Astrocyte (in vitro differentiated cells and primary cell): ENCODE measurements at regions not wholly inside any gene's neighbourhood (a gene's known extent, or its start where the extent isn't known, plus 50 kb on each side); places are given as distances from the start of the nearest gene placed in this dataset.

ENCODE experiments used
- DNase-seq: peaks from one replicate; pipeline ENCODE4 v3.0.0-alpha.2; 2010; ENCODE audit warnings: low read depth
- FAIRE-seq: peaks from 2 replicates; lab custom pipeline; 2011; peaks lifted over from hg19 to GRCh38; lab: Jason Lieb, UNC
- H2AFZ ChIP-seq: 2 replicates; pipeline ENCODE4 v1.6.0; 2012; ENCODE audit warnings: low read depth, low read length, inconsistent platforms
- H3K27ac ChIP-seq: 2 replicates; pipeline ENCODE4 v1.5.1; 2011; ENCODE audit warnings: low read depth, low read length, inconsistent platforms
- H3K27me3 ChIP-seq: 2 replicates; pipeline ENCODE4 v1.6.0; 2011; ENCODE audit warnings: low read length, inconsistent platforms; ENCODE audit not compliant: insufficient read depth
- H3K36me3 ChIP-seq: 2 replicates; pipeline ENCODE4 v1.5.1; 2011; ENCODE audit warnings: low read length, inconsistent platforms; ENCODE audit not compliant: insufficient read depth
- H3K4me1 ChIP-seq: 2 replicates; pipeline ENCODE4 v1.5.1; 2011; ENCODE audit warnings: low read length, inconsistent platforms; ENCODE audit not compliant: insufficient read depth
- H3K4me2 ChIP-seq: 2 replicates; pipeline ENCODE4 v1.6.0; 2012; ENCODE audit warnings: low read length, inconsistent platforms
- H3K4me3 ChIP-seq: 2 replicates; pipeline ENCODE4 v1.5.1; 2011; ENCODE audit warnings: low read depth, mild to moderate bottlenecking, low read length, inconsistent platforms; ENCODE audit not compliant: insufficient read depth
- H3K79me2 ChIP-seq: 2 replicates; pipeline ENCODE4 v1.6.0; 2012; ENCODE audit warnings: mild to moderate bottlenecking, low read length, inconsistent platforms; ENCODE audit not compliant: insufficient read depth
- H3K9ac ChIP-seq: 2 replicates; pipeline ENCODE4 v1.6.0; 2012; ENCODE audit warnings: mild to moderate bottlenecking, low read length, inconsistent platforms
- H3K9me3 ChIP-seq: 2 replicates; pipeline ENCODE4 v1.5.1; 2012; ENCODE audit warnings: low read depth, mild to moderate bottlenecking, low read length, inconsistent platforms; ENCODE audit not compliant: insufficient read depth
- H4K20me1 ChIP-seq: 2 replicates; pipeline ENCODE4 v1.6.0; 2012; ENCODE audit warnings: low read length, inconsistent platforms; ENCODE audit not compliant: insufficient read depth
- H3K27ac Mint-ChIP-seq: one replicate; pipeline ENCODE4 v1.8.0; 2021; ENCODE audit warnings: mild to moderate bottlenecking, mixed read lengths; ENCODE audit not compliant: unreplicated experiment
- H3K27me3 Mint-ChIP-seq: one replicate; pipeline ENCODE4 v1.8.0; 2021; ENCODE audit warnings: low read depth, mixed read lengths; ENCODE audit not compliant: unreplicated experiment
- H3K36me3 Mint-ChIP-seq: one replicate; pipeline ENCODE4 v1.8.0; 2021; ENCODE audit warnings: low read depth, mixed read lengths; ENCODE audit not compliant: unreplicated experiment
- H3K4me1 Mint-ChIP-seq: one replicate; pipeline ENCODE4 v1.8.0; 2021; ENCODE audit warnings: low read depth, mixed read lengths; ENCODE audit not compliant: unreplicated experiment
- H3K4me3 Mint-ChIP-seq: one replicate; pipeline ENCODE4 v1.8.0; 2021; ENCODE audit warnings: mild to moderate bottlenecking, moderate library complexity, mixed read lengths; ENCODE audit not compliant: unreplicated experiment
- H3K9me3 Mint-ChIP-seq: one replicate; pipeline ENCODE4 v1.8.0; 2021; ENCODE audit warnings: mild to moderate bottlenecking, mixed read lengths; ENCODE audit not compliant: unreplicated experiment
- EZH2 ChIP-seq: IDR thresholded peaks from 2 replicates; pipeline ENCODE4 v1.6.1; 2012; ENCODE audit warnings: mild to moderate bottlenecking, low read length, inconsistent platforms; ENCODE audit not compliant: insufficient read depth
- TF ChIP-seq, protein P1 (sequence below): IDR thresholded peaks from 2 replicates; pipeline ENCODE4 v1.5.1; 2011; ENCODE audit warnings: low read depth, mild to moderate bottlenecking, inconsistent platforms, low read length, moderate library complexity; ENCODE audit not compliant: insufficient read depth

DNA sequence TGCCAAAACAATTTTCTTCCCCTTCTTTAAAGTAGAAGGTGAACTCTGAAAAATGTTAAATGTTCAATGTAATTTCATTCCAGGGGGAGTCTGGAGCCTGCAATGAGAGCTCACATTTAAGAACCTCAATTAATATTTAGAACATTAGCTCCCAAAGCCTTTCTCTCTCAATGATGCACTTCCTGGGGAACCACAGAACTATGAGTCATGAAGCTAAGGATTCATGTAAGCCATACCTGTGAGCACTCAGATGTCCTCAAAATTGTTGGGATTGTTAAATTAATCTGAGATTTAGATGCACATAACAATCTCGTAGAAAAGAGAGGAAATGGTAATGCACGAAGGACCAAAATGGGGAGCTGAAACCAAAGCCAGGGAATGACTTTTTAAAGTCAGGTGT lies 244.2 kb upstream of the LRIG1 start:
- Histone ChIP-seq H3K4me3 (no peak overlapping the region), H3K36me3 (no peaks in the 10 kb centered on the region), H3K4me2 (no peak overlapping the region), H3K27me3 (no peaks in the 10 kb centered on the region), H3K9ac (no peak overlapping the region), H3K79me2 (no peaks in the 10 kb centered on the region), H3K9me3 (no peaks in the 10 kb centered on the region), H4K20me1 (no peaks in the 10 kb centered on the region), H2AFZ (no peak overlapping the region), H3K4me1 (no peaks in the 10 kb centered on the region), H3K27ac (no peak overlapping the region)
- TF ChIP-seq, protein P1, sequence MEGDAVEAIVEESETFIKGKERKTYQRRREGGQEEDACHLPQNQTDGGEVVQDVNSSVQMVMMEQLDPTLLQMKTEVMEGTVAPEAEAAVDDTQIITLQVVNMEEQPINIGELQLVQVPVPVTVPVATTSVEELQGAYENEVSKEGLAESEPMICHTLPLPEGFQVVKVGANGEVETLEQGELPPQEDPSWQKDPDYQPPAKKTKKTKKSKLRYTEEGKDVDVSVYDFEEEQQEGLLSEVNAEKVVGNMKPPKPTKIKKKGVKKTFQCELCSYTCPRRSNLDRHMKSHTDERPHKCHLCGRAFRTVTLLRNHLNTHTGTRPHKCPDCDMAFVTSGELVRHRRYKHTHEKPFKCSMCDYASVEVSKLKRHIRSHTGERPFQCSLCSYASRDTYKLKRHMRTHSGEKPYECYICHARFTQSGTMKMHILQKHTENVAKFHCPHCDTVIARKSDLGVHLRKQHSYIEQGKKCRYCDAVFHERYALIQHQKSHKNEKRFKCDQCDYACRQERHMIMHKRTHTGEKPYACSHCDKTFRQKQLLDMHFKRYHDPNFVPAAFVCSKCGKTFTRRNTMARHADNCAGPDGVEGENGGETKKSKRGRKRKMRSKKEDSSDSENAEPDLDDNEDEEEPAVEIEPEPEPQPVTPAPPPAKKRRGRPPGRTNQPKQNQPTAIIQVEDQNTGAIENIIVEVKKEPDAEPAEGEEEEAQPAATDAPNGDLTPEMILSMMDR = no peak
- TF ChIP-seq EZH2 = no peak
- FAIRE-seq (no peak), DNase-seq (no peak)
- H3K27ac Mint-ChIP-seq = no peak overlapping the region
- peaks cover 5% of the 10 kb centered on the region for H3K4me1 Mint-ChIP-seq
- no peak overlapping the region for H3K4me3 Mint-ChIP-seq
- H3K27me3 Mint-ChIP-seq = peaks cover 5% of the 10 kb centered on the region
- no peaks in the 10 kb centered on the region for H3K36me3 Mint-ChIP-seq
- peaks cover 5% of the 10 kb centered on the region for H3K9me3 Mint-ChIP-seq

DNA sequence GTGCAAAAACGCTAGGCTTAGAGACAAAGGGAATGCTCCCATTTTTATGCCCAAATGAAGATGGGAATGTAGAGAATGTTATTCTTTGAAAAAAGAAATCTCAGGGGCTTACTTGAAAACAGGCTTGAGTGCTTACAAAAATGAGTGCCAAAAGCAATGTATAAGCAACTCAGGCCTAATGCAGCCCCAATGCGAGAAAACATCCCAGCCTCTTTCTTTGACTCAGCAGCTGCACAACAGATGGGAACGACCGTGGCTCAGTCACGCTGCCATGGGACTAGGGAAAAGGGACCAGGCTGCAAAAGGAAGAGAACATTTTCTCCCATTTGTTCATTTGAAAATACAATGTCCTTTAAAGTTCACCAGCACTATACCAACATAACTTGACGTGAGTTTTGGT lies 246.4 kb upstream of the LRIG1 start:
- Mint-ChIP-seq H3K36me3 (no peaks in the 10 kb centered on the region), H3K9me3 (peaks cover 1% of the 10 kb centered on the region), H3K4me1 (peaks cover 11% of the 10 kb centered on the region), H3K27ac (no peak overlapping the region), H3K4me3 (no peak overlapping the region), H3K27me3 (peaks cover 2% of the 10 kb centered on the region)
- H4K20me1 ChIP-seq = no peaks in the 10 kb centered on the region
- no peak overlapping the region for H3K27ac ChIP-seq
- no peaks in the 10 kb centered on the region for H3K27me3 ChIP-seq
- DNase-seq = no peak
- TF ChIP-seq EZH2 = no peak
- TF ChIP-seq, protein P1 = no peak
- no peak overlapping the region for H3K4me3 ChIP-seq
- no peaks in the 10 kb centered on the region for H3K36me3 ChIP-seq
- no peak overlapping the region for H2AFZ ChIP-seq
- no peak for FAIRE-seq
- no peak overlapping the region for H3K9ac ChIP-seq
- H3K4me2 ChIP-seq = no peak overlapping the region
- H3K9me3 ChIP-seq = no peaks in the 10 kb centered on the region
- no peaks in the 10 kb centered on the region for H3K79me2 ChIP-seq
- no peaks in the 10 kb centered on the region for H3K4me1 ChIP-seq

DNA sequence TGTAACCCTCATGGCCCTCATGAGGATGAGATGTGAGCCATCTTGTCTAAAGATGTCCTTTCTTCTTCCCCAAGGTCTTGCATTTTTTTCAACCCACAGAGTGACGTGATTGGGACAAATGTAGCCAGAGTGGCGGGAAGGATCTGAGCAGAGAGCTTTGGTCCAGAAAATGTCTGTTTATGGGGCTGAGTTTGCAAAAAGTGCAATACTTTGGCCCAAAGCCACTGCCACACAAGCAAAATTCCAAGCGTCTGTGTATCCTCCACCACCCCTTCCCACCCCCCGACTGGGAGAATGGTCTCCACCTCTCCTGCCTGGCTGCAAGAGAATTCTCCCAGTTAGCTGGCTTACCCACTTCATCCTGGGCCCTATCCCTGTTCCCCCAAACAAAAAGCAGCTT lies 246.9 kb upstream of the LRIG1 start:
- H3K9me3 Mint-ChIP-seq = no peaks in the 10 kb centered on the region
- Histone ChIP-seq H3K79me2 (no peaks in the 10 kb centered on the region), H3K4me2 (no peak overlapping the region), H3K9me3 (no peaks in the 10 kb centered on the region), H3K4me1 (no peaks in the 10 kb centered on the region), H3K27ac (no peak overlapping the region), H3K27me3 (no peaks in the 10 kb centered on the region), H2AFZ (no peak overlapping the region), H3K4me3 (no peak overlapping the region), H3K36me3 (no peaks in the 10 kb centered on the region), H4K20me1 (no peaks in the 10 kb centered on the region), H3K9ac (no peak overlapping the region)
- no peaks in the 10 kb centered on the region for H3K36me3 Mint-ChIP-seq
- H3K4me3 Mint-ChIP-seq = no peak overlapping the region
- H3K27ac Mint-ChIP-seq = no peak overlapping the region
- DNase-seq = no peak
- FAIRE-seq = no peak
- peaks cover 11% of the 10 kb centered on the region for H3K4me1 Mint-ChIP-seq
- peaks cover 2% of the 10 kb centered on the region for H3K27me3 Mint-ChIP-seq
- TF ChIP-seq, protein P1 = no peak
- no peak for TF ChIP-seq EZH2
